ENCODE measurements at regions not wholly inside any gene's neighbourhood (a gene's known extent, or its start where the extent isn't known, plus 50 kb on each side); places are given as distances from the start of the nearest gene placed in this dataset.

- DNase-seq (ENCODE audit: low read depth) = no peak
- no peak overlapping the region for H3K4me3 ChIP-seq (ENCODE audit: low read depth, low read length)
- in situ Hi-C loops (cut with HindIII; ENCODE audit: low sequenced_read_pairs) = no loop called here
- no peak for TF ChIP-seq CTCF (IDR thresholded peaks at IDR 0.05; ENCODE audit: low read depth, low read length, missing control alignments)
Observed at GRCh38 chr3:174532776-174533175, 326.4 kb upstream of the NAALADL2 start.

- no peak for TF ChIP-seq CTCF (IDR thresholded peaks at IDR 0.05; ENCODE audit: low read depth, low read length, missing control alignments)
- in situ Hi-C loops (cut with HindIII; ENCODE audit: low sequenced_read_pairs) = no loop called here
- no peak overlapping the region for H3K4me3 ChIP-seq (ENCODE audit: low read depth, low read length)
- DNase-seq (ENCODE audit: low read depth) = peak; percentile 63
Observed at GRCh38 chr3:174533286-174533685, 325.8 kb upstream of the NAALADL2 start.

- H3K4me3 ChIP-seq (ENCODE audit: low read depth, low read length) = no peak overlapping the region
- no peak for TF ChIP-seq CTCF (IDR thresholded peaks at IDR 0.05; ENCODE audit: low read depth, low read length, missing control alignments)
- in situ Hi-C loops (cut with HindIII; ENCODE audit: low sequenced_read_pairs) = no loop called here
- no peak for DNase-seq (ENCODE audit: low read depth)
Observed at GRCh38 chr3:174536319-174536718, 322.8 kb upstream of the NAALADL2 start.

GRCh38 chr3:174538151-174538550 lies 321.0 kb upstream of the NAALADL2 start:
- in situ Hi-C loops (cut with HindIII; ENCODE audit: low sequenced_read_pairs) = no loop called here
- H3K4me3 ChIP-seq (ENCODE audit: low read depth, low read length) = no peak overlapping the region
- TF ChIP-seq CTCF (IDR thresholded peaks at IDR 0.05; ENCODE audit: low read depth, low read length, missing control alignments) = no peak
- DNase-seq (ENCODE audit: low read depth) = peak; percentile 11

GRCh38 chr3:174540116-174540908 lies 318.8 kb upstream of the NAALADL2 start:
- in situ Hi-C loops (cut with HindIII; ENCODE audit: low sequenced_read_pairs) = no loop called here
- no peak for TF ChIP-seq CTCF (IDR thresholded peaks at IDR 0.05; ENCODE audit: low read depth, low read length, missing control alignments)

GRCh38 chr3:174541708-174542315 lies 317.3 kb upstream of the NAALADL2 start:
- TF ChIP-seq CTCF (IDR thresholded peaks at IDR 0.05; ENCODE audit: low read depth, low read length, missing control alignments) = no peak
- in situ Hi-C loops (cut with HindIII; ENCODE audit: low sequenced_read_pairs) = no loop called here
- H3K4me3 ChIP-seq (ENCODE audit: low read depth, low read length) = no peak overlapping the region
- no peak for DNase-seq (ENCODE audit: low read depth)

More at GRCh38 chr3:174540116-174540908, 318.8 kb upstream of the NAALADL2 start:
- no peak overlapping the region for H3K4me3 ChIP-seq (ENCODE audit: low read depth, low read length)
- no peak for DNase-seq (ENCODE audit: low read depth)

Data from astrocyte of the cerebellum (primary cell).